Trophoblast cell (in vitro differentiated cells and primary cell): ENCODE measurements at regions not wholly inside any gene's neighbourhood (a gene's known extent, or its start where the extent isn't known, plus 50 kb on each side); places are given as distances from the start of the nearest gene placed in this dataset.

Source experiments
- DNase-seq, 2 donors: peaks; one replicate each; pipeline ENCODE4 v3.0.0-alpha.2; 2016
- H2AFZ ChIP-seq: 2 replicates; pipeline ENCODE4 v1.6.1; 2013; ENCODE audit warnings: low read length, moderate library complexity, mild to moderate bottlenecking; ENCODE audit not compliant: insufficient read depth, poor library complexity
- H2AK5ac ChIP-seq: 2 replicates; pipeline ENCODE4 v1.6.1; 2013; ENCODE audit warnings: mild to moderate bottlenecking, low read length
- H2BK120ac ChIP-seq: 2 replicates; pipeline ENCODE4 v1.6.1; 2013; ENCODE audit warnings: low read length, mild to moderate bottlenecking, moderate library complexity; ENCODE audit not compliant: insufficient read depth, poor library complexity
- H2BK12ac ChIP-seq: 2 replicates; pipeline ENCODE4 v1.6.1; 2013; ENCODE audit warnings: mild to moderate bottlenecking, low read length, moderate library complexity
- H2BK5ac ChIP-seq: 2 replicates; pipeline ENCODE4 v1.6.1; 2013; ENCODE audit warnings: low read length, low read depth, moderate library complexity, mild to moderate bottlenecking; ENCODE audit not compliant: poor library complexity
- H3K14ac ChIP-seq: 2 replicates; pipeline ENCODE4 v1.6.1; 2013; ENCODE audit warnings: mild to moderate bottlenecking, low read length
- H3K18ac ChIP-seq: 2 replicates; pipeline ENCODE4 v1.6.1; 2013; ENCODE audit warnings: mild to moderate bottlenecking, low read length
- H3K23ac ChIP-seq: 2 replicates; pipeline ENCODE4 v1.6.1; 2013; ENCODE audit warnings: low read length
- H3K27ac ChIP-seq: 2 replicates; pipeline ENCODE4 v1.5.1; 2013; ENCODE audit warnings: low read depth, mild to moderate bottlenecking, inconsistent platforms, low read length, moderate library complexity
- H3K27me3 ChIP-seq: 2 replicates; pipeline ENCODE4 v1.6.1; 2013; ENCODE audit warnings: inconsistent platforms, mild to moderate bottlenecking, low read length, moderate library complexity; ENCODE audit not compliant: insufficient read depth
- H3K36me3 ChIP-seq, 2 experiments: 1 replicate in 1 of 2; 2 replicates in 1 of 2; pipeline ENCODE4 v1.6.1; 2013; ENCODE audit warnings: low read length in 2 of 2, mild to moderate bottlenecking in 2 of 2, moderate library complexity in 1 of 2; ENCODE audit not compliant: insufficient read depth in 2 of 2, control insufficient read depth in 1 of 2
- H3K4ac ChIP-seq: 2 replicates; pipeline ENCODE4 v1.6.1; 2013; ENCODE audit warnings: low read depth, mild to moderate bottlenecking, low read length, moderate library complexity
- H3K4me1 ChIP-seq, 2 experiments: 1 replicate in 1 of 2; 2 replicates in 1 of 2; pipeline ENCODE4 v1.6.1; 2013; ENCODE audit warnings: low read length in 2 of 2, mild to moderate bottlenecking in 2 of 2, moderate library complexity in 1 of 2; ENCODE audit not compliant: insufficient read depth in 2 of 2, control insufficient read depth in 1 of 2
- H3K4me2 ChIP-seq: 2 replicates; pipeline ENCODE4 v1.6.1; 2013; ENCODE audit warnings: inconsistent platforms, mild to moderate bottlenecking, low read length, moderate library complexity
- H3K4me3 ChIP-seq: 2 replicates; pipeline ENCODE4 v1.5.1; 2013; ENCODE audit warnings: mild to moderate bottlenecking, low read depth, low read length, inconsistent platforms
- H3K79me1 ChIP-seq: one replicate; pipeline ENCODE4 v1.6.1; 2013; ENCODE audit warnings: low read length
- H3K79me2 ChIP-seq: 2 replicates; pipeline ENCODE4 v1.6.1; 2013; ENCODE audit warnings: low read length, mild to moderate bottlenecking; ENCODE audit not compliant: control insufficient read depth, insufficient read depth, poor library complexity
- H3K9ac ChIP-seq: 2 replicates; pipeline ENCODE4 v1.6.1; 2013; ENCODE audit warnings: mild to moderate bottlenecking, low read length
- H3K9me3 ChIP-seq: 2 replicates; pipeline ENCODE4 v1.6.1; 2013; ENCODE audit warnings: low read depth, mild to moderate bottlenecking, control low read depth, inconsistent platforms, low read length; ENCODE audit not compliant: insufficient read depth
- H4K12ac ChIP-seq: 2 replicates; pipeline ENCODE4 v1.6.1; 2013; ENCODE audit warnings: low read depth, mild to moderate bottlenecking, low read length, moderate library complexity
- H4K8ac ChIP-seq: 2 replicates; pipeline ENCODE4 v1.6.1; 2013; ENCODE audit warnings: low read depth, mild to moderate bottlenecking, low read length, moderate library complexity
- H4K91ac ChIP-seq: one replicate; pipeline ENCODE4 v1.6.1; 2013; ENCODE audit warnings: low read depth, mild to moderate bottlenecking, low read length, moderate library complexity
- WGBS: extraction: QIAGEN DNeasy Blood & Tissue Kit; methylation state at CpG from one replicate; pipeline ENCODE4 v1.1.7; 2013; ENCODE audit warnings: missing lambda C conversion rate; ENCODE audit not compliant: insufficient read length, insufficient coverage; ENCODE audit errors: extremely low coverage; 5-methylcytosine and 5-hydroxymethylcytosine counted together

GRCh38 chr1:61604684-61605083, 120.3 kb downstream of the TM2D1 start:
- H2BK5ac ChIP-seq = no peak overlapping the region
- no peaks in the 10 kb centered on the region for H3K79me1 ChIP-seq
- H3K27me3 ChIP-seq = no peaks in the 10 kb centered on the region

GRCh38 chr1:61604261-61604660, 120.7 kb downstream of the TM2D1 start:
- Histone ChIP-seq H2BK120ac (no peak overlapping the region), H3K23ac (no peak overlapping the region), H3K14ac (no peak overlapping the region), H2BK12ac (no peak overlapping the region), H3K9ac (no peak overlapping the region), H3K4me2 (no peak overlapping the region), H2BK5ac (no peak overlapping the region), H3K9me3 (no peaks in the 10 kb centered on the region), H2AFZ (no peak overlapping the region), H4K91ac (no peak overlapping the region), H3K79me1 (no peaks in the 10 kb centered on the region), H3K4me3 (no peak overlapping the region), H2AK5ac (no peak overlapping the region), H3K36me3 (no peaks in the 10 kb centered on the region), H4K8ac (no peak overlapping the region), H3K4ac (no peak overlapping the region), H3K4me1 (no peaks in the 10 kb centered on the region), H3K18ac (no peak overlapping the region), H4K12ac (no peak overlapping the region), H3K27me3 (no peaks in the 10 kb centered on the region), H3K27ac (no peak overlapping the region), H3K79me2 (no peaks in the 10 kb centered on the region)
- no peak for DNase-seq
- WGBS = no CpG with 5 or more reads among the region's 4 CpGs

More at GRCh38 chr1:61604684-61605083, 120.3 kb downstream of the TM2D1 start:
- no peak overlapping the region for H3K14ac ChIP-seq
- no peak overlapping the region for H3K27ac ChIP-seq
- H3K23ac ChIP-seq = no peak overlapping the region
- no peak overlapping the region for H4K91ac ChIP-seq
- no peak overlapping the region for H3K4me2 ChIP-seq
- no peaks in the 10 kb centered on the region for H3K36me3 ChIP-seq
- no peaks in the 10 kb centered on the region for H3K9me3 ChIP-seq
- H4K12ac ChIP-seq = no peak overlapping the region
- no peak overlapping the region for H3K4me3 ChIP-seq
- no peak overlapping the region for H4K8ac ChIP-seq
- no peak overlapping the region for H3K18ac ChIP-seq
- H3K4ac ChIP-seq = no peak overlapping the region
- no peak overlapping the region for H2BK120ac ChIP-seq
- no peak overlapping the region for H3K9ac ChIP-seq
- H2AK5ac ChIP-seq = no peak overlapping the region
- H3K4me1 ChIP-seq = no peaks in the 10 kb centered on the region
- no peak for DNase-seq
- no CpG with 5 or more reads among the region's 1 CpG for WGBS
- H2BK12ac ChIP-seq = no peak overlapping the region
- H3K79me2 ChIP-seq = no peaks in the 10 kb centered on the region
- no peak overlapping the region for H2AFZ ChIP-seq

- H3K18ac ChIP-seq = no peak overlapping the region
Observed at GRCh38 chr1:61602663-61603062, 122.3 kb downstream of the TM2D1 start.

GRCh38 chr1:61597601-61598000, 127.3 kb downstream of the TM2D1 start:
- no peak overlapping the region for H3K14ac ChIP-seq
- no peak overlapping the region for H2BK5ac ChIP-seq
- no peak overlapping the region for H3K18ac ChIP-seq
- no peak overlapping the region for H4K8ac ChIP-seq
- H3K27me3 ChIP-seq = no peaks in the 10 kb centered on the region
- H2BK12ac ChIP-seq = no peak overlapping the region
- H3K79me1 ChIP-seq = no peaks in the 10 kb centered on the region
- no peak overlapping the region for H3K4me2 ChIP-seq
- H3K4me1 ChIP-seq = no peaks in the 10 kb centered on the region
- H4K91ac ChIP-seq = no peak overlapping the region
- no peak overlapping the region for H2AFZ ChIP-seq
- no CpG with 5 or more reads among the region's 2 CpGs for WGBS
- DNase-seq = no peak
- no peak overlapping the region for H3K4ac ChIP-seq
- no peak overlapping the region for H4K12ac ChIP-seq
- H3K9me3 ChIP-seq = no peaks in the 10 kb centered on the region
- H2AK5ac ChIP-seq = no peak overlapping the region
- H3K36me3 ChIP-seq = no peaks in the 10 kb centered on the region
- H3K9ac ChIP-seq = no peak overlapping the region
- H3K79me2 ChIP-seq = no peaks in the 10 kb centered on the region
- no peak overlapping the region for H3K27ac ChIP-seq
- no peak overlapping the region for H3K4me3 ChIP-seq
- H2BK120ac ChIP-seq = no peak overlapping the region
- no peak overlapping the region for H3K23ac ChIP-seq

More at GRCh38 chr1:61602663-61603062, 122.3 kb downstream of the TM2D1 start:
- no peaks in the 10 kb centered on the region for H3K79me1 ChIP-seq
- no peaks in the 10 kb centered on the region for H3K27me3 ChIP-seq
- no peak overlapping the region for H3K4me2 ChIP-seq
- H2BK12ac ChIP-seq = no peak overlapping the region
- H3K4me3 ChIP-seq = no peak overlapping the region
- no peak overlapping the region for H3K9ac ChIP-seq
- H3K23ac ChIP-seq = no peak overlapping the region
- no peak overlapping the region for H4K91ac ChIP-seq
- no peak overlapping the region for H3K14ac ChIP-seq
- no peaks in the 10 kb centered on the region for H3K36me3 ChIP-seq
- no peaks in the 10 kb centered on the region for H3K9me3 ChIP-seq
- no peaks in the 10 kb centered on the region for H3K79me2 ChIP-seq
- no peak overlapping the region for H2AK5ac ChIP-seq
- no peak overlapping the region for H2AFZ ChIP-seq
- H2BK5ac ChIP-seq = no peak overlapping the region
- no peak overlapping the region for H3K27ac ChIP-seq
- no peak overlapping the region for H2BK120ac ChIP-seq
- no peak overlapping the region for H4K8ac ChIP-seq
- H3K4me1 ChIP-seq = no peaks in the 10 kb centered on the region
- no CpG with 5 or more reads among the region's 3 CpGs for WGBS
- no peak for DNase-seq
- H3K4ac ChIP-seq = no peak overlapping the region
- no peak overlapping the region for H4K12ac ChIP-seq
